HEK293 (cell line): ENCODE measurements at regions not wholly inside any gene's neighbourhood (a gene's known extent, or its start where the extent isn't known, plus 50 kb on each side); places are given as distances from the start of the nearest gene placed in this dataset.

ENCODE experiments used
- CTCF ChIA-PET: fragments of 350-600 bp; formaldehyde crosslinking; extraction: SDS; loops from one replicate; lab custom pipeline; 2021; ENCODE audit warnings: antibody characterized with exemption; lab: Yijun Ruan, JAX
- POLR2A ChIA-PET: fragments of 300-600 bp; formaldehyde crosslinking; extraction: SDS; loops from one replicate; lab custom pipeline; 2020; ENCODE audit warnings: antibody characterized with exemption, inconsistent platforms; lab: Yijun Ruan, JAX
- H3K27ac ChIP-seq: fragments of 200-500 bp; sonication (Bioruptor generic); 2 replicates; pipeline ENCODE4 v1.5.1; 2014; ENCODE audit warnings: low read depth, low read length, control low read depth, inconsistent platforms; ENCODE audit errors: extremely low read depth
- H3K36me3 ChIP-seq, 2 experiments: fragments of 200-500 bp in 1 of 2; sonication (Bioruptor generic) in 1 of 2; 1 replicate in 1 of 2; 2 replicates in 1 of 2; pipeline ENCODE4 v1.5.1; 2014 to 2017; ENCODE audit warnings: inconsistent platforms in 2 of 2, low read length in 2 of 2; ENCODE audit not compliant: control insufficient read depth in 2 of 2, insufficient read depth in 1 of 2
- H3K4me1 ChIP-seq: fragments of 200-500 bp; sonication (Bioruptor generic); 2 replicates; pipeline ENCODE4 v1.5.1; 2014; ENCODE audit warnings: mild to moderate bottlenecking, low read length, inconsistent platforms; ENCODE audit not compliant: control insufficient read depth, insufficient read depth
- H3K4me3 ChIP-seq: 2 replicates; pipeline ENCODE4 v1.5.1; 2011; ENCODE audit warnings: low read depth, mild to moderate bottlenecking, control low read depth, low read length, moderate library complexity
- H3K9me3 ChIP-seq: fragments of 200-500 bp; sonication (Bioruptor generic); 2 replicates; pipeline ENCODE4 v1.5.1; 2014; ENCODE audit warnings: low read depth, low read length, inconsistent platforms; ENCODE audit not compliant: control insufficient read depth, insufficient read depth
- EGR2 ChIP-seq: fragments of 450-650 bp; formaldehyde crosslinking; IDR thresholded peaks from 2 replicates; pipeline ENCODE4 v1.5.1; 2016; ENCODE audit warnings: low read depth, missing biosample characterization, missing genetic modification characterization
- KLF9 ChIP-seq: fragments of 450-650 bp; formaldehyde crosslinking; IDR thresholded peaks from 2 replicates; pipeline ENCODE4 v1.5.1; 2016; ENCODE audit warnings: missing biosample characterization, missing genetic modification characterization, low read depth
- SCRT2 ChIP-seq: fragments of 450-650 bp; formaldehyde crosslinking; IDR thresholded peaks from 2 replicates; pipeline ENCODE4 v1.5.1; 2016; ENCODE audit warnings: missing biosample characterization, missing genetic modification characterization
- YY1 ChIP-seq: fragments of 450-650 bp; formaldehyde crosslinking; IDR thresholded peaks from 2 replicates; pipeline ENCODE4 v1.5.1; 2018; ENCODE audit warnings: missing biosample characterization, missing genetic modification characterization
- ZFP3 ChIP-seq: fragments of 450-650 bp; formaldehyde crosslinking; IDR thresholded peaks from 2 replicates; pipeline ENCODE4 v1.5.1; 2016; ENCODE audit warnings: low read depth, missing biosample characterization, missing genetic modification characterization
- ZFP37 ChIP-seq: fragments of 450-650 bp; formaldehyde crosslinking; IDR thresholded peaks from 2 replicates; pipeline ENCODE4 v1.5.1; 2016; ENCODE audit warnings: missing biosample characterization, missing genetic modification characterization
- ZNF184 ChIP-seq: fragments of 450-650 bp; IDR thresholded peaks from 2 replicates; pipeline ENCODE4 v1.5.1; 2018; ENCODE audit warnings: missing biosample characterization, mild to moderate bottlenecking, missing genetic modification characterization
- ZNF24 ChIP-seq: fragments of 450-650 bp; formaldehyde crosslinking; IDR thresholded peaks from 2 replicates; pipeline ENCODE4 v1.5.1; 2016; ENCODE audit warnings: missing biosample characterization, missing genetic modification characterization
- ZNF48 ChIP-seq: fragments of 450-650 bp; formaldehyde crosslinking; IDR thresholded peaks from 2 replicates; pipeline ENCODE4 v1.5.1; 2016; ENCODE audit warnings: missing biosample characterization, missing genetic modification characterization
- ZNF530 ChIP-seq: fragments of 450-650 bp; formaldehyde crosslinking; IDR thresholded peaks from 2 replicates; pipeline ENCODE4 v1.5.1; 2016; ENCODE audit warnings: low read depth, missing biosample characterization, missing genetic modification characterization
- ZNF621 ChIP-seq: fragments of 450-650 bp; formaldehyde crosslinking; IDR thresholded peaks from 2 replicates; pipeline ENCODE4 v1.5.1; 2017; ENCODE audit warnings: missing biosample characterization, missing genetic modification characterization
- ZNF626 ChIP-seq: fragments of 450-650 bp; sonication (Bioruptor Pico); formaldehyde crosslinking; IDR thresholded peaks from 2 replicates; pipeline ENCODE4 v1.5.1; 2018; ENCODE audit warnings: missing biosample characterization, missing genetic modification characterization, inconsistent platforms
- ZNF664 ChIP-seq: fragments of 450-650 bp; formaldehyde crosslinking; IDR thresholded peaks from 2 replicates; pipeline ENCODE4 v1.5.1; 2016; ENCODE audit warnings: missing biosample characterization, missing genetic modification characterization
- ZNF701 ChIP-seq: fragments of 450-650 bp; formaldehyde crosslinking; IDR thresholded peaks from 2 replicates; pipeline ENCODE4 v1.5.1; 2016; ENCODE audit warnings: missing biosample characterization, missing genetic modification characterization
- ZNF830 ChIP-seq: fragments of 450-650 bp; IDR thresholded peaks from 2 replicates; pipeline ENCODE4 v1.5.0; 2018; ENCODE audit warnings: missing biosample characterization, missing genetic modification characterization, low read depth, mild to moderate bottlenecking, moderate library complexity
- TF ChIP-seq, protein P1 (sequence below): fragments of 450-650 bp; formaldehyde crosslinking; IDR thresholded peaks from 2 replicates; pipeline ENCODE4 v1.5.1; 2017; ENCODE audit warnings: missing biosample characterization, missing genetic modification characterization
- TF ChIP-seq, protein P2 (sequence below): fragments of 450-650 bp; formaldehyde crosslinking; IDR thresholded peaks from 2 replicates; pipeline ENCODE4 v1.5.1; 2016; ENCODE audit warnings: missing biosample characterization, missing genetic modification characterization
- TF ChIP-seq, protein P3 (sequence below): fragments of 450-650 bp; formaldehyde crosslinking; IDR thresholded peaks from 2 replicates; pipeline ENCODE4 v1.5.1; 2016; ENCODE audit warnings: missing biosample characterization, missing genetic modification characterization
- TF ChIP-seq, protein P4 (sequence below): fragments of 450-650 bp; formaldehyde crosslinking; IDR thresholded peaks from 2 replicates; pipeline ENCODE4 v1.5.1; 2016; ENCODE audit warnings: missing biosample characterization, missing genetic modification characterization
- TF ChIP-seq, protein P5 (sequence below): fragments of 450-650 bp; formaldehyde crosslinking; IDR thresholded peaks from 2 replicates; pipeline ENCODE4 v1.5.1; 2016; ENCODE audit warnings: missing biosample characterization, missing genetic modification characterization
- TF ChIP-seq, protein P6 (sequence below): fragments of 450-650 bp; formaldehyde crosslinking; IDR thresholded peaks from 2 replicates; pipeline ENCODE4 v1.5.1; 2016; ENCODE audit warnings: missing biosample characterization, missing genetic modification characterization

DNA sequence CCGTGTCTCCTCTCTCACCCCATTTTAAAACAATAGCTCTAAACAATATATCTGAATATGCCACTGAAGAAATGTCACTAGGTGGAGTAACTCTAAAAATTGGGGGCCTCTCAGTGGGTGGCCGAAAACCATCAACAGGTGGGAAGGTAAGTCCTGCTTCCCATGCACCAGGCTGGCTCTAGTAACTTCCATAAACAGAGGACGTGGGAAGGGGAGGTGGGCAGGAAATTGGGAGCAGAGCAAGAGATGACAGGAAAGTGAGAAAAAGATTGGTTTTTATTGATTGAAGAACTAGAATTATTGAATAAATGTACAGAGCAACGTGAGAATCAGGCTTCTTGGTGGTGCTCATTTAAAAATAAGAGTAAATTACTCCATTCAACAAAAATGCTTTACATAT lies 170.4 kb downstream of the SOCS6 start:
- ChIA-PET CTCF (interaction anchor here (1.0 to 4.7 kb wide), 6 partner anchors 9 to 264 kb away, joined by 3 to 23 read pairs (median 5); no protein-coding TSS in a partner anchor), POLR2A (no interaction called here)
- TF ChIP-seq ZNF830 (tag by site-specific recombination): no peak
- 0 out of 2 replicates have a peak, but pooled peaks have one; percentile 16 for TF ChIP-seq SCRT2 (tag by site-specific recombination)
- TF ChIP-seq ZFP37 (tag by site-specific recombination): no peak
- no peak for TF ChIP-seq ZNF621 (tag by site-specific recombination)
- no peak for TF ChIP-seq KLF9 (tag by site-specific recombination)
- TF ChIP-seq EGR2 (tag by site-specific recombination): 0 out of 2 replicates have a peak, but pooled peaks have one; percentile 22
- TF ChIP-seq ZNF664: no peak
- TF ChIP-seq, protein P1, sequence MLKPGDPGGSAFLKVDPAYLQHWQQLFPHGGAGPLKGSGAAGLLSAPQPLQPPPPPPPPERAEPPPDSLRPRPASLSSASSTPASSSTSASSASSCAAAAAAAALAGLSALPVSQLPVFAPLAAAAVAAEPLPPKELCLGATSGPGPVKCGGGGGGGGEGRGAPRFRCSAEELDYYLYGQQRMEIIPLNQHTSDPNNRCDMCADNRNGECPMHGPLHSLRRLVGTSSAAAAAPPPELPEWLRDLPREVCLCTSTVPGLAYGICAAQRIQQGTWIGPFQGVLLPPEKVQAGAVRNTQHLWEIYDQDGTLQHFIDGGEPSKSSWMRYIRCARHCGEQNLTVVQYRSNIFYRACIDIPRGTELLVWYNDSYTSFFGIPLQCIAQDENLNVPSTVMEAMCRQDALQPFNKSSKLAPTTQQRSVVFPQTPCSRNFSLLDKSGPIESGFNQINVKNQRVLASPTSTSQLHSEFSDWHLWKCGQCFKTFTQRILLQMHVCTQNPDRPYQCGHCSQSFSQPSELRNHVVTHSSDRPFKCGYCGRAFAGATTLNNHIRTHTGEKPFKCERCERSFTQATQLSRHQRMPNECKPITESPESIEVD: no peak
- TF ChIP-seq ZNF530 (tag by site-specific recombination): no peak
- TF ChIP-seq, all 188 proteins: peak for 2
- Histone ChIP-seq H3K36me3 (no peaks in the 10 kb centered on the region), H3K4me1 (peaks cover 6% of the 10 kb centered on the region), H3K4me3 (no peak overlapping the region), H3K27ac (no peak overlapping the region), H3K9me3 (no peaks in the 10 kb centered on the region)

DNA sequence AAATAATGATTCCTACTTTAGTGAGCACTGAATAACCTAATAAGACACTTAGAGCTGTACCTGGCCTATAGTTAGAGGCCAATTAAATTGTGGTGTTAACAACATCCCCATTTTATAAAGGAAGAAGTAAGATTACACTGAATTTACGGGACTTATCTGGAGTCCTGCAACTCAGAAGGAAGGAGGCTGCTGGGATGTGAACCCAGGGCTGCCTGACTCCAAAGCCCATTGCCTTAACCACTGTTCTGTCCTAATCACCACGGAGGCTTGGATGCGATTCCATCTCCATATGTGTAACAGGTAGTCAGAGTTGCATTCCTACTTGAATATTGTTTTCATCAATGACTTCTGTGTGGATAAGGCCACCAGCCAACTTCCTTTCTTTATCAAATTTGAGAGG lies 168.9 kb downstream of the SOCS6 start:
- no peak overlapping the region for H3K4me3 ChIP-seq
- ChIA-PET CTCF (interaction anchor here (0.6 to 13.3 kb wide), 4 partner anchors 33 to 1194 kb away, joined by 4 to 208 read pairs (median 14); no protein-coding TSS in a partner anchor), POLR2A (no interaction called here)
- no peak overlapping the region for H3K27ac ChIP-seq
- TF ChIP-seq, protein P2, sequence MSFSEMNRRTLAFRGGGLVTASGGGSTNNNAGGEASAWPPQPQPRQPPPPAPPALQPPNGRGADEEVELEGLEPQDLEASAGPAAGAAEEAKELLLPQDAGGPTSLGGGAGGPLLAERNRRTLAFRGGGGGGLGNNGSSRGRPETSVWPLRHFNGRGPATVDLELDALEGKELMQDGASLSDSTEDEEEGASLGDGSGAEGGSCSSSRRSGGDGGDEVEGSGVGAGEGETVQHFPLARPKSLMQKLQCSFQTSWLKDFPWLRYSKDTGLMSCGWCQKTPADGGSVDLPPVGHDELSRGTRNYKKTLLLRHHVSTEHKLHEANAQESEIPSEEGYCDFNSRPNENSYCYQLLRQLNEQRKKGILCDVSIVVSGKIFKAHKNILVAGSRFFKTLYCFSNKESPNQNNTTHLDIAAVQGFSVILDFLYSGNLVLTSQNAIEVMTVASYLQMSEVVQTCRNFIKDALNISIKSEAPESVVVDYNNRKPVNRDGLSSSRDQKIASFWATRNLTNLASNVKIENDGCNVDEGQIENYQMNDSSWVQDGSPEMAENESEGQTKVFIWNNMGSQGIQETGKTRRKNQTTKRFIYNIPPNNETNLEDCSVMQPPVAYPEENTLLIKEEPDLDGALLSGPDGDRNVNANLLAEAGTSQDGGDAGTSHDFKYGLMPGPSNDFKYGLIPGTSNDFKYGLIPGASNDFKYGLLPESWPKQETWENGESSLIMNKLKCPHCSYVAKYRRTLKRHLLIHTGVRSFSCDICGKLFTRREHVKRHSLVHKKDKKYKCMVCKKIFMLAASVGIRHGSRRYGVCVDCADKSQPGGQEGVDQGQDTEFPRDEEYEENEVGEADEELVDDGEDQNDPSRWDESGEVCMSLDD (tag by site-specific recombination): no peak
- TF ChIP-seq ZNF626 (tag by site-specific recombination) (no peak), ZNF830 (tag by site-specific recombination) (no peak), ZNF184 (tag by site-specific recombination) (no peak), ZNF701 (tag by site-specific recombination) (no peak), ZFP3 (tag by site-specific recombination) (no peak), ZNF24 (no peak), YY1 (tag by site-specific recombination) (no peak), ZNF48 (no peak)
- TF ChIP-seq, protein P3, sequence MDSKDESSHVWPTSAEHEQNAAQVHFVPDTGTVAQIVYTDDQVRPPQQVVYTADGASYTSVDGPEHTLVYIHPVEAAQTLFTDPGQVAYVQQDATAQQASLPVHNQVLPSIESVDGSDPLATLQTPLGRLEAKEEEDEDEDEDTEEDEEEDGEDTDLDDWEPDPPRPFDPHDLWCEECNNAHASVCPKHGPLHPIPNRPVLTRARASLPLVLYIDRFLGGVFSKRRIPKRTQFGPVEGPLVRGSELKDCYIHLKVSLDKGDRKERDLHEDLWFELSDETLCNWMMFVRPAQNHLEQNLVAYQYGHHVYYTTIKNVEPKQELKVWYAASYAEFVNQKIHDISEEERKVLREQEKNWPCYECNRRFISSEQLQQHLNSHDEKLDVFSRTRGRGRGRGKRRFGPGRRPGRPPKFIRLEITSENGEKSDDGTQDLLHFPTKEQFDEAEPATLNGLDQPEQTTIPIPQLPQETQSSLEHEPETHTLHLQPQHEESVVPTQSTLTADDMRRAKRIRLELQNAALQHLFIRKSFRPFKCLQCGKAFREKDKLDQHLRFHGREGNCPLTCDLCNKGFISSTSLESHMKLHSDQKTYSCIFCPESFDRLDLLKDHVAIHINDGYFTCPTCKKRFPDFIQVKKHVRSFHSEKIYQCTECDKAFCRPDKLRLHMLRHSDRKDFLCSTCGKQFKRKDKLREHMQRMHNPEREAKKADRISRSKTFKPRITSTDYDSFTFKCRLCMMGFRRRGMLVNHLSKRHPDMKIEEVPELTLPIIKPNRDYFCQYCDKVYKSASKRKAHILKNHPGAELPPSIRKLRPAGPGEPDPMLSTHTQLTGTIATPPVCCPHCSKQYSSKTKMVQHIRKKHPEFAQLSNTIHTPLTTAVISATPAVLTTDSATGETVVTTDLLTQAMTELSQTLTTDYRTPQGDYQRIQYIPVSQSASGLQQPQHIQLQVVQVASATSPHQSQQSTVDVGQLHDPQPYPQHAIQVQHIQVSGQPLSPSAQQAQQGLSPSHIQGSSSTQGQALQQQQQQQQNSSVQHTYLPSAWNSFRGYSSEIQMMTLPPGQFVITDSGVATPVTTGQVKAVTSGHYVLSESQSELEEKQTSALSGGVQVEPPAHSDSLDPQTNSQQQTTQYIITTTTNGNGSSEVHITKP (tag by site-specific recombination): no peak
- TF ChIP-seq, protein P4, sequence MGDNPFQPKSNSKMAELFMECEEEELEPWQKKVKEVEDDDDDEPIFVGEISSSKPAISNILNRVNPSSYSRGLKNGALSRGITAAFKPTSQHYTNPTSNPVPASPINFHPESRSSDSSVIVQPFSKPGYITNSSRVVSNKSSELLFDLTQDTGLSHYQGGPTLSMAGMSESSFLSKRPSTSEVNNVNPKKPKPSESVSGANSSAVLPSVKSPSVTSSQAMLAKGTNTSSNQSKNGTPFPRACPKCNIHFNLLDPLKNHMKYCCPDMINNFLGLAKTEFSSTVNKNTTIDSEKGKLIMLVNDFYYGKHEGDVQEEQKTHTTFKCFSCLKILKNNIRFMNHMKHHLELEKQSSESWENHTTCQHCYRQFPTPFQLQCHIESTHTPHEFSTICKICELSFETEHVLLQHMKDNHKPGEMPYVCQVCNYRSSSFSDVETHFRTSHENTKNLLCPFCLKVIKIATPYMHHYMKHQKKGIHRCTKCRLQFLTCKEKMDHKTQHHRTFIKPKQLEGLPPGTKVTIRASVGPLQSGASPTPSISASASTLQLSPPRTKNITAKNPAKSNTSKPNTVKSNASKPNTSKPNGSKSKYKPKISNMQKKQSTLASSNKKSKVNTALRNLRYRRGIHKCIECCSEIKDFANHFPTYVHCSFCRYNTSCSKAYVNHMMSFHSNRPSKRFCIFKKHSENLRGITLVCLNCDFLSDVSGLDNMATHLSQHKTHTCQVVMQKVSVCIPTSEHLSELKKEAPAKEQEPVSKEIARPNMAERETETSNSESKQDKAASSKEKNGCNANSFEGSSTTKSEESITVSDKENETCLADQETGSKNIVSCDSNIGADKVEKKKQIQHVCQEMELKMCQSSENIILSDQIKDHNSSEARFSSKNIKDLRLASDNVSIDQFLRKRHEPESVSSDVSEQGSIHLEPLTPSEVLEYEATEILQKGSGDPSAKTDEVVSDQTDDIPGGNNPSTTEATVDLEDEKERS (tag by site-specific recombination): no peak
- TF ChIP-seq, protein P5, sequence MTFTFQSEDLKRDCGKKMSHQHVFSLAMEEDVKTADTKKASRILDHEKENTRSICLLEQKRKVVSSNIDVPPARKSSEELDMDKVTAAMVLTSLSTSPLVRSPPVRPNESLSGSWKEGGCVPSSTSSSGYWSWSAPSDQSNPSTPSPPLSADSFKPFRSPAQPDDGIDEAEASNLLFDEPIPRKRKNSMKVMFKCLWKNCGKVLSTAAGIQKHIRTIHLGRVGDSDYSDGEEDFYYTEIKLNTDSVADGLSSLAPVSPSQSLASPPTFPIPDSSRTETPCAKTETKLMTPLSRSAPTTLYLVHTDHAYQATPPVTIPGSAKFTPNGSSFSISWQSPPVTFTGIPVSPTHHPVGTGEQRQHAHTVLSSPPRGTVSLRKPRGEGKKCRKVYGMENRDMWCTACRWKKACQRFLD (tag by site-specific recombination): no peak
- TF ChIP-seq, protein P6, sequence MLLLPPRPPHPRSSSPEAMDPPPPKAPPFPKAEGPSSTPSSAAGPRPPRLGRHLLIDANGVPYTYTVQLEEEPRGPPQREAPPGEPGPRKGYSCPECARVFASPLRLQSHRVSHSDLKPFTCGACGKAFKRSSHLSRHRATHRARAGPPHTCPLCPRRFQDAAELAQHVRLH (tag by site-specific recombination): no peak
- H3K36me3 ChIP-seq: no peaks in the 10 kb centered on the region
- 0 out of 2 replicates have a peak, but pooled peaks cover 3% of the 10 kb centered on the region for H3K4me1 ChIP-seq
- no peaks in the 10 kb centered on the region for H3K9me3 ChIP-seq
